Upper lobe of left lung (tissue), 4 donors: ENCODE measurements at regions not wholly inside any gene's neighbourhood (a gene's known extent, or its start where the extent isn't known, plus 50 kb on each side); places are given as distances from the start of the nearest gene placed in this dataset.

Experiments used
- CTCF ChIP-seq, 6 experiments: fragments of 450-650 bp in 4 of 6; fragments of 200-600 bp in 2 of 6; sonication (generic) in 2 of 6; IDR thresholded peaks; one replicate each; pipeline ENCODE4 v1.5.1; 2016 to 2019; ENCODE audit warnings: antibody characterized with exemption in 6 of 6
- EP300 ChIP-seq, 4 donors: sonication (generic); formaldehyde crosslinking; IDR thresholded peaks; one replicate each; pipeline ENCODE4 v1.5.1; 2017; ENCODE audit warnings: antibody characterized with exemption in 4 of 4, control low read depth in 2 of 4
- POLR2A ChIP-seq, 4 donors: fragments of 450-650 bp; IDR thresholded peaks; one replicate each; pipeline ENCODE4 v1.5.1; 2016 to 2017; ENCODE audit warnings: antibody characterized with exemption in 4 of 4, mild to moderate bottlenecking in 2 of 4

DNA sequence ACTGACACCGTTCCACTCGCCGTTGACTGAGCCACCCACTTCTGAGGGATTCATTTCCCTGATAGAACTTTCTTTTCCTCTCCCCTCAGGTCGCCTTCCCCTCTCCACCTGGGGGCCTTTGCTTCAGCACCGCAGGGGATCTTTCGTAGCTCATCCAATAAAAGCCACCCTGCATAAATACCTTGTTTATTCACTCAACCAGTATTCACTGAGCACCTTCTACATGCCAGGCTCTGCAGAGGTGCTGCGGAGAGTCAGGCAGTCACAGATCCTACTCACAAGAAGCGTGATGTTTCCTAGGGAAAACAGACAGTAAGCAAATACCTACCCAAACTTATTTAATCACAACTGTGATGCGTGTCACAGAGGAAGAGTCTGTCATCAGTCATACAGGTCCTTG, 127.7 kb downstream of the TEX36 start:
- no peak for TF ChIP-seq EP300 (IDR thresholded peaks at IDR 0.05)
- TF ChIP-seq POLR2A (IDR thresholded peaks at IDR 0.05): no peak
- no peak for TF ChIP-seq CTCF (IDR thresholded peaks at IDR 0.05)
